HCT116 (cell line): ENCODE measurements at regions not wholly inside any gene's neighbourhood (a gene's known extent, or its start where the extent isn't known, plus 50 kb on each side); places are given as distances from the start of the nearest gene placed in this dataset.
"Not testable (repeated sequence)": the region's sequence is repeated elsewhere in the genome, so short reads cannot be mapped to it uniquely, and the experiment has no call there.

Experiments
- ATAC-seq: fragments of 200-7000 bp; cut with Tn5 transposase; 2 replicates; pipeline ENCODE4 v1.9.1; 2020; ENCODE audit warnings: mild to moderate bottlenecking, moderate library complexity
- BruUV-seq: library from RNA; stranded (reverse); fragments of 400-500 nt; replicated peaks from 2 replicates; lab custom pipeline; 2021; lab: Mats Ljungman, UMichigan
- CTCF ChIA-PET: fragments of 300-600 bp; sonication (Branson Sonifier 250); formaldehyde crosslinking; loops from one replicate; lab custom pipeline; 2021; ENCODE audit warnings: antibody characterized with exemption; lab: Charles Lee
- POLR2A ChIA-PET: fragments of 300-600, 350-600 bp; sonication (Branson Sonifier 250); formaldehyde crosslinking; loops from one replicate; lab custom pipeline; 2021; ENCODE audit warnings: antibody characterized with exemption; lab: Charles Lee
- RAD21 ChIA-PET, 2 experiments: fragments of 300-600 bp; sonication (Branson Sonifier 250); formaldehyde crosslinking; loops; one replicate each; lab custom pipeline; 2023; ENCODE audit warnings: low total read pairs in 2 of 2; ENCODE audit not compliant: uncharacterized antibody in 2 of 2, unreplicated experiment in 2 of 2, low non-redundant PET in 1 of 2; lab: Charles Lee
- DNase-seq: peaks from one replicate; pipeline ENCODE4 v3.0.0-alpha.2; 2010; ENCODE audit warnings: low read depth, low spot score
- H2AFZ ChIP-seq: fragments of 200-600 bp; shearing (Covaris generic), sonication (generic); 2 replicates; pipeline ENCODE4 v1.6.1; 2017; ENCODE audit warnings: low read depth, mixed run types, mixed read lengths, antibody characterized with exemption, low read length; ENCODE audit not compliant: poor library complexity, severe bottlenecking
- H3K27ac ChIP-seq: 2 replicates; pipeline ENCODE4 v1.5.1; 2012; ENCODE audit warnings: low read depth, low read length
- H3K27me3 ChIP-seq: fragments of 200-600 bp; sonication (generic); 2 replicates; pipeline ENCODE4 v1.6.1; 2016; ENCODE audit warnings: mixed run types, low read length, mixed read lengths; ENCODE audit not compliant: insufficient read depth
- H3K36me3 ChIP-seq, 2 experiments: fragments of 200-500 bp in 1 of 2; fragments of 200-600 bp in 1 of 2; sonication (Bioruptor generic) in 1 of 2; sonication (generic) in 1 of 2; 2 replicates each; pipeline versions ENCODE4 v1.5.1 to v1.6.1; 2014 to 2016; ENCODE audit warnings: low read length in 2 of 2, inconsistent platforms in 1 of 2, mixed read lengths in 1 of 2, mixed run types in 1 of 2; ENCODE audit not compliant: insufficient read depth in 2 of 2, control insufficient read depth in 1 of 2
- H3K4me1 ChIP-seq, 2 experiments: fragments of 200-600 bp in 1 of 2; sonication (generic) in 1 of 2; 2 replicates each; pipeline versions ENCODE4 v1.5.1 to v1.6.1; 2012 to 2017; ENCODE audit warnings: low read length in 2 of 2, inconsistent platforms in 1 of 2, mild to moderate bottlenecking in 1 of 2, mixed read lengths in 1 of 2, mixed run types in 1 of 2, moderate library complexity in 1 of 2; ENCODE audit not compliant: insufficient read depth in 2 of 2, control insufficient read depth in 1 of 2
- H3K4me2 ChIP-seq: fragments of 200-600 bp; sonication (generic); 2 replicates; pipeline ENCODE4 v1.6.1; 2017; ENCODE audit warnings: mixed run types, low read length, mixed read lengths
- H3K4me3 ChIP-seq, 2 experiments: fragments of 200-600 bp in 1 of 2; sonication (generic) in 1 of 2; replicated peaks in 1 of 2; 2 replicates each; pipeline ENCODE4 v1.5.1; 2011 to 2016; ENCODE audit warnings: low read length in 2 of 2, control low read depth in 1 of 2, low read depth in 1 of 2, mild to moderate bottlenecking in 1 of 2, mixed read lengths in 1 of 2, mixed run types in 1 of 2
- H3K79me2 ChIP-seq: fragments of 200-600 bp; sonication (generic); 2 replicates; pipeline ENCODE4 v1.6.1; 2017; ENCODE audit warnings: mild to moderate bottlenecking, mixed run types, low read length, moderate library complexity, mixed read lengths; ENCODE audit not compliant: insufficient read depth
- H3K9ac ChIP-seq: fragments of 200-600 bp; sonication (generic); 2 replicates; pipeline ENCODE4 v1.6.1; 2016; ENCODE audit warnings: low read length, mixed read lengths
- H3K9me2 ChIP-seq: fragments of 200-600 bp; sonication (generic), shearing (Covaris generic); 2 replicates; pipeline ENCODE4 v1.6.1; 2017; ENCODE audit warnings: mixed run types, mild to moderate bottlenecking, moderate library complexity; ENCODE audit not compliant: insufficient read depth
- H3K9me3 ChIP-seq, 2 experiments: fragments of 200-500 bp in 1 of 2; fragments of 200-600 bp in 1 of 2; sonication (Bioruptor generic) in 1 of 2; sonication (generic) in 1 of 2; 2 replicates each; pipeline ENCODE4 v1.6.1; 2014 to 2017; ENCODE audit warnings: low read length in 2 of 2, mixed read lengths in 2 of 2, inconsistent platforms in 1 of 2, low read depth in 1 of 2, mild to moderate bottlenecking in 1 of 2, mixed run types in 1 of 2, moderate library complexity in 1 of 2; ENCODE audit not compliant: control insufficient read depth in 1 of 2, insufficient read depth in 1 of 2
- H4K20me1 ChIP-seq: fragments of 200-600 bp; sonication (generic), shearing (Covaris generic); 2 replicates; pipeline ENCODE4 v1.6.1; 2017; ENCODE audit warnings: mixed run types, mild to moderate bottlenecking, moderate library complexity; ENCODE audit not compliant: insufficient read depth
- CBX3 ChIP-seq: IDR thresholded peaks from 2 replicates; pipeline ENCODE4 v1.6.1; 2012; ENCODE audit warnings: low read depth
- EZH2phosphoT487 ChIP-seq: fragments of 200-600 bp; IDR thresholded peaks from 2 replicates; pipeline ENCODE4 v1.6.1; 2018; ENCODE audit warnings: antibody characterized with exemption, borderline replicate concordance
- JUND ChIP-seq: IDR thresholded peaks from 2 replicates; pipeline ENCODE4 v1.6.1; 2012
- POLR2A ChIP-seq: IDR thresholded peaks from 2 replicates; pipeline ENCODE4 v1.7.0; 2011; ENCODE audit warnings: borderline replicate concordance; ENCODE audit not compliant: insufficient read depth, insufficient read length; ENCODE audit errors: extremely low read depth
- POLR2AphosphoS5 ChIP-seq: IDR thresholded peaks from 2 replicates; pipeline ENCODE4 v1.6.1; 2011; ENCODE audit warnings: mild to moderate bottlenecking, low read depth, low read length, moderate library complexity
- SP1 ChIP-seq: IDR thresholded peaks from 2 replicates; pipeline ENCODE4 v1.6.1; 2012; ENCODE audit warnings: low read depth
- SRF ChIP-seq: IDR thresholded peaks from 2 replicates; pipeline ENCODE4 v1.6.1; 2012; ENCODE audit warnings: low read depth
- TCF7L2 ChIP-seq: IDR thresholded peaks from 2 replicates; pipeline ENCODE4 v1.7.0; 2011; ENCODE audit warnings: borderline replicate concordance, inconsistent platforms; ENCODE audit not compliant: insufficient read depth, insufficient read length; ENCODE audit errors: extremely low read depth
- ZNF274 ChIP-seq: fragments of 200-500 bp; sonication (Bioruptor generic); IDR thresholded peaks from 2 replicates; pipeline ENCODE4 v1.6.1; 2014; ENCODE audit warnings: mild to moderate bottlenecking, low read depth, low read length, inconsistent platforms
- intact Hi-C: fragments of 100-400 bp; cut with micrococcal nuclease; formaldehyde crosslinking; loops from 2 replicates; pipeline ENCODE4 v1.10.0; 2022

GRCh38 chr16:47976636-47977210, 179.1 kb downstream of the ABCC12 start:
- RAD21 ChIA-PET, result no interaction called here
- Histone ChIP-seq H3K36me3 (no peaks in the 10 kb centered on the region), H3K27ac (no peak overlapping the region), H3K27me3 (peaks cover 45% of the 10 kb centered on the region), H3K79me2 (no peaks in the 10 kb centered on the region), H3K9me3 (no peaks in the 10 kb centered on the region), H2AFZ (no peak overlapping the region), H3K9me2 (no peaks in the 10 kb centered on the region), H3K9ac (no peak overlapping the region), H3K4me3 (no peak overlapping the region), H3K4me1 (no peaks in the 10 kb centered on the region), H3K4me2 (no peak overlapping the region), H4K20me1 (no peaks in the 10 kb centered on the region)
- intact Hi-C loops, result no loop called here
- DNase-seq (no peak), ATAC-seq (no peak)
- BruUV-seq, result no TSS peak
- CTCF ChIA-PET, result no interaction called here
- TF ChIP-seq SRF, result no peak
- TF ChIP-seq CBX3, result no peak
- no peak for TF ChIP-seq SP1
- no peak for TF ChIP-seq EZH2phosphoT487
- no peak for TF ChIP-seq POLR2AphosphoS5
- TF ChIP-seq POLR2A, result no peak
- TF ChIP-seq ZNF274, result no peak
- TF ChIP-seq TCF7L2, result no peak
- no peak for TF ChIP-seq JUND
- POLR2A ChIA-PET, result no interaction called here

GRCh38 chr16:47974971-47975370, 180.8 kb downstream of the ABCC12 start:
- H4K20me1 ChIP-seq, H3K27ac ChIP-seq, H3K36me3 ChIP-seq, H3K9me2 ChIP-seq, H3K4me3 ChIP-seq, H3K9ac ChIP-seq, H3K9me3 ChIP-seq, H3K4me1 ChIP-seq, POLR2A ChIA-PET, H3K4me2 ChIP-seq, H2AFZ ChIP-seq, intact Hi-C loops, ATAC-seq, CTCF ChIA-PET, BruUV-seq, DNase-seq, H3K79me2 ChIP-seq: not testable (repeated sequence)
- RAD21 ChIA-PET, result interaction anchor here in 1 of 2 experiments (0.6 kb wide), 1 partner anchor 21 kb away, joined by 4 read pairs; no protein-coding TSS in a partner anchor
- H3K27me3 ChIP-seq, result peaks cover 41% of the 10 kb centered on the region
